ENCODE measurements at regions not wholly inside any gene's neighbourhood (a gene's known extent, or its start where the extent isn't known, plus 50 kb on each side); places are given as distances from the start of the nearest gene placed in this dataset.
A peak's percentile ranks its signal among the peaks of the same experiment; 100 is the strongest.
"Not testable (repeated sequence)": the region's sequence is repeated elsewhere in the genome, so short reads cannot be mapped to it uniquely, and the experiment has no call there.

DNA sequence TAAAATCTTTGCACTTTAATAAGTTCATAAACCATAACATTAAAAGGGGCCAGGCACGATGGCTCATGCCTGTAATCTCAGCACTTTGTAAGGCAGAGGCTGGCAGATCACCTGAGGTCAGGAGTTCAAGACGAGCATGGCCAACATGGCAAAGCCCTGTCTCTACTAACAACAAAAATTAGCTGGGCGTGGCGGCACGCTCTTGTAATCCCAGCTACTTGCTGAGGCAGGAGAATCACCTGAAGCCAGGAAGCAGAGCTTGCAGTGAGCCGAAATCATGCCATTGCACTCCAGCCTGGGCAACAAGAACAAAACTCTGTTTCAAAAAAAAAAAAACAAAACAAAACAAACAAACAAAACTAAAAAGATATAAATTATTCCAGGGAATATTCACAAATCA, 595.2 kb upstream of the LCORL start:
- Histone ChIP-seq H3K27me3 (replicated peaks; ENCODE audit: control insufficient read depth, insufficient read depth, low read length) (no peaks in the 10 kb centered on the region), H3K36me3 (ENCODE audit: control insufficient read depth, insufficient read depth, low read length) (no peaks in the 10 kb centered on the region), H3K4me3 (replicated peaks; ENCODE audit: low read depth, low read length) (no peak overlapping the region)
- TF ChIP-seq, protein P1, sequence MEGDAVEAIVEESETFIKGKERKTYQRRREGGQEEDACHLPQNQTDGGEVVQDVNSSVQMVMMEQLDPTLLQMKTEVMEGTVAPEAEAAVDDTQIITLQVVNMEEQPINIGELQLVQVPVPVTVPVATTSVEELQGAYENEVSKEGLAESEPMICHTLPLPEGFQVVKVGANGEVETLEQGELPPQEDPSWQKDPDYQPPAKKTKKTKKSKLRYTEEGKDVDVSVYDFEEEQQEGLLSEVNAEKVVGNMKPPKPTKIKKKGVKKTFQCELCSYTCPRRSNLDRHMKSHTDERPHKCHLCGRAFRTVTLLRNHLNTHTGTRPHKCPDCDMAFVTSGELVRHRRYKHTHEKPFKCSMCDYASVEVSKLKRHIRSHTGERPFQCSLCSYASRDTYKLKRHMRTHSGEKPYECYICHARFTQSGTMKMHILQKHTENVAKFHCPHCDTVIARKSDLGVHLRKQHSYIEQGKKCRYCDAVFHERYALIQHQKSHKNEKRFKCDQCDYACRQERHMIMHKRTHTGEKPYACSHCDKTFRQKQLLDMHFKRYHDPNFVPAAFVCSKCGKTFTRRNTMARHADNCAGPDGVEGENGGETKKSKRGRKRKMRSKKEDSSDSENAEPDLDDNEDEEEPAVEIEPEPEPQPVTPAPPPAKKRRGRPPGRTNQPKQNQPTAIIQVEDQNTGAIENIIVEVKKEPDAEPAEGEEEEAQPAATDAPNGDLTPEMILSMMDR (IDR thresholded peaks at IDR 0.05; ENCODE audit: insufficient read depth, low read length, poor library complexity, severe bottlenecking) = no peak
- DNase-seq (ENCODE audit: extremely low read depth, insufficient read length) = no peak

DNA sequence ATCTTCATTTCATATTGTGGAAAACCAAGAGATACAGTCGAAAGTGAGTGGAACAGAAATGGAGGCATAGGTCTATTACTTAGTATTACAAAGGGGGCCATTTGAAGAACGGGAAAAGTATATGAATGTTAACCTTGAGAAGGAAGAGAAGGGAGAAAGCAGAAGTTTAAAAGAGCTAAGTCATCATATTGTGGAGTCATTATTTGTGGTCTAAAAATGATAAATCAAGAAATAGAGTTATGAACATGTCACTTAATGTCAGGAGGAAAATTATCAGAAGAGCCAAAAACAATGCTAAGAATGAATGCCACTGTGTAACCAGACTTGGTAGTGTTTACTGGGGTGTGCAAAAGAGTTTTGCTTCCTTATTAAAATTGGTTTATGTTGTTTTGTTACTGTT, 589.5 kb upstream of the LCORL start:
- no peaks in the 10 kb centered on the region for H3K36me3 ChIP-seq (ENCODE audit: control insufficient read depth, insufficient read depth, low read length)
- TF ChIP-seq, protein P1 (IDR thresholded peaks at IDR 0.05; ENCODE audit: insufficient read depth, low read length, poor library complexity, severe bottlenecking) = no peak
- no peak overlapping the region for H3K4me3 ChIP-seq (replicated peaks; ENCODE audit: low read depth, low read length)
- no peak for DNase-seq (ENCODE audit: extremely low read depth, insufficient read length)
- no peaks in the 10 kb centered on the region for H3K27me3 ChIP-seq (replicated peaks; ENCODE audit: control insufficient read depth, insufficient read depth, low read length)

DNA sequence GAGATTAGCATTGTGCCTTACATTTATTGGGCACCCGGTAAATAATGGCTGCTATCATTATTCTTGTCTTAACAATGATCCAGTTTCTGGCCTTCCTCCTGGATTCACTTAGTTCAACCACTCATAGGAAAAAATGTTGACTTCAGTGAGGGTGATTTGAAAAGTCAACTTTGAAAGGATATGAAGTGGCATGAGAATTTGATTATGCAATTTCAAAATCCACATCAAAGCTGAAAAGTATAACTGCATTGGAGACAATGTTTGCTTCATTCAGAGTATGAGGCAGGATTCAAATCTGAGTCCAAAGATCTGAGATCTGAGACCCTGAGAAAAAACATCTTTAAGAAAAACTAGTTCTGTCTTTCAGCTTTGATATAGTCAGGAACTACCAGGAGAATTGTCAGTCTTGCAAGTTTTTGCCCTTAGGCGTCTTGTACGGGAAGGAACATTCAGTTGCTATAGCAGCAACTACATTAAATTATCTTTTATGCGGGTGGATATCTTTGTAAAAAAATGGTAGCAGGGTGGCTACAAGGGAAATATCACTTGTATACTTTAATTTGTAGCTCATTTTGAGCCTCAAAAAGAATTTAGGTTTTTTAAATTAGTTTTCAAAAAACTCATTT, 587.5 kb upstream of the LCORL start:
- no peak for DNase-seq (ENCODE audit: extremely low read depth, insufficient read length)
- H3K4me3 ChIP-seq (replicated peaks; ENCODE audit: low read depth, low read length) = no peak overlapping the region
- no peaks in the 10 kb centered on the region for H3K36me3 ChIP-seq (ENCODE audit: control insufficient read depth, insufficient read depth, low read length)
- TF ChIP-seq, protein P1 (IDR thresholded peaks at IDR 0.05; ENCODE audit: insufficient read depth, low read length, poor library complexity, severe bottlenecking) = no peak
- H3K27me3 ChIP-seq (replicated peaks; ENCODE audit: control insufficient read depth, insufficient read depth, low read length) = no peaks in the 10 kb centered on the region

DNA sequence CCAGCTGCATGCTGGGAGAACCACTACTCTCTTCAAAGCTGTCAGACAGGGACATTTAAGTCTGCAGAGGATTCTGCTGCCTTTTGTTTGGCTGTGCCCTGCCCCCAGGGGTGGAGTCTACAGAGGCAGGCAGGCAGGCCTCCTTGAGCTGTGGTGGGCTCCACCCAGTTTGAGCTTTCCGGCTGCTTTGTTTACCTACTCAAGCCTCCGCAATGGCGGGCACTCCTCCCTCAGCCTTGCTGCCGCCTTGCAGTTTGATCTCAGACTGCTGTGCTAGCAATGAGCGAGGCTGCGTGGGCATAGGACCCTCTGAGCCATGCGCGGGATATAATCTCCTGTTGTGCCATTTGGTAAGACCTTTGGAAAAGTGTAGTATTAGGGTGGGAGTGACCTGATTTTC, 581.1 kb upstream of the LCORL start:
- H3K27me3 ChIP-seq (replicated peaks; ENCODE audit: control insufficient read depth, insufficient read depth, low read length); H3K36me3 ChIP-seq (ENCODE audit: control insufficient read depth, insufficient read depth, low read length); DNase-seq (ENCODE audit: extremely low read depth, insufficient read length); H3K4me3 ChIP-seq (replicated peaks; ENCODE audit: low read depth, low read length): not testable (repeated sequence)

DNA sequence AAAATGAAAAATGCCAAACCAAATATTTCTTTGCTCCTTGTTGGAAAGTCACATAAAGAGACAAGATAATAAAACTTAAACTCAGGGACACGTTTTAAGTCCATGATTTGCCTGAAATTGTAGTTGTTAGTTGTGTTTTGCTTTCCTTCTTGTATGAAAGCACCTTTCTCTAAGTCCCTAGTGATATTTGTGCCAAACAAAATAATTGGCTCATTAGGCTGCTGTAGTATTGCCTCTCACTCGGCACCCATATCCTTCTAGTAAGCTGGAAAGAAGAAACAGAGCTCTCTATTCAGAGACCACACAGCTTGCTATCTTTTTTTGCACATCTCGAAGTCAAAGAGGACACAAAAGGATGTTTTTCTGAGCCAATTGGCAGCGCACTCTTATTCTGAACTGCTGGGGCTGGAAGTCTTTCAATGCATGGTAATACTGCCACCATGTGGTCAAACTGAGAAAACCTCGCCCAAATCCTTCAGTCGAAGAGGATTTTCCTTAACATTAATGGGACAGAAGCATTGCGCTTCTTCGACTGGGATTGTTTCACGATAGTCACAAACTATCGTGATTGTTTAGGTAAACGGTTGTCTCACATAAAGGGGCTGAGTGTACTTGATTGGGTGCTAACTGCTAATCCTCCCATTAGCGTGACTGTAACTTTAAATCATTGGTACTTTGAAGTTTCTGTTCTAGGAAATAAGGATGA, 571.9 kb upstream of the LCORL start:
- H3K4me3 ChIP-seq (replicated peaks; ENCODE audit: low read depth, low read length) = no peak overlapping the region

DNA sequence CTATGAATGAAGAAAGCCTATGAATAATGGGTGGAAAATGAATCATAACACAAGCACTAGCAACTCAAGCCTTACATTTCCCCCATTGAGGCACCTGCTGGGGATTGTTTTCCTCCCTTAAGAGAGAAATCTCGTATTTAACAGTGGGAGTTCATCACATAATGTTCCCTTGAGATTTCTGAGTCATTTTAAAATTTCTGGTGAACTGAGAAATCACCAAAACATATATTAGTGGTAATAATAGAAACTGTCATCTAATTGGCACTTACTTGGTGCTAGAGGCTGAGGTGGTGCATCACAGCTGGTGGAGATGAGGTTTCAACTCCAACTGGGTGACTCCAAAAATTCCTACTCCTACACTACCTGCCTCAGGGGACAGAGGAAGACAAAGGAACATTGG, 561.3 kb upstream of the LCORL start:
- H3K4me3 ChIP-seq (replicated peaks; ENCODE audit: low read depth, low read length) = no peak overlapping the region
- H3K36me3 ChIP-seq (ENCODE audit: control insufficient read depth, insufficient read depth, low read length) = no peaks in the 10 kb centered on the region
- DNase-seq (ENCODE audit: extremely low read depth, insufficient read length) = no peak
- TF ChIP-seq, protein P1 (IDR thresholded peaks at IDR 0.05; ENCODE audit: insufficient read depth, low read length, poor library complexity, severe bottlenecking) = no peak
- no peaks in the 10 kb centered on the region for H3K27me3 ChIP-seq (replicated peaks; ENCODE audit: control insufficient read depth, insufficient read depth, low read length)

More for the DNA sequence above, 571.9 kb upstream of the LCORL start:
- TF ChIP-seq, protein P1 (IDR thresholded peaks at IDR 0.05; ENCODE audit: insufficient read depth, low read length, poor library complexity, severe bottlenecking) = peak; percentile 66
- DNase-seq (ENCODE audit: extremely low read depth, insufficient read length) = peak; percentile 3
- Histone ChIP-seq H3K36me3 (ENCODE audit: control insufficient read depth, insufficient read depth, low read length) (no peaks in the 10 kb centered on the region), H3K27me3 (replicated peaks; ENCODE audit: control insufficient read depth, insufficient read depth, low read length) (no peaks in the 10 kb centered on the region)

Data from GM06990 (cell line).